K562 (cell line): ENCODE measurements at regions not wholly inside any gene's neighbourhood (a gene's known extent, or its start where the extent isn't known, plus 50 kb on each side); places are given as distances from the start of the nearest gene placed in this dataset.

Source experiments
- ATAC-seq: fragments of 200-7000 bp; cut with Tn5 transposase; 3 replicates; pipeline ENCODE4 v1.9.1; 2020; ENCODE audit warnings: moderate library complexity
- BruUV-seq: library from RNA; stranded (reverse); fragments of 400-500 nt; replicated peaks from 2 replicates; lab custom pipeline; 2021; lab: Mats Ljungman, UMichigan
- CTCF ChIA-PET: fragments of 300-600 bp; formaldehyde crosslinking; extraction: SDS; loops from one replicate; lab custom pipeline; 2021; ENCODE audit warnings: low intra/inter-chr PET ratio; lab: Yijun Ruan, JAX
- POLR2A ChIA-PET: fragments of 300-600, 350-650 bp; sonication (Branson Sonifier 250); formaldehyde crosslinking; extraction: SDS; loops from one replicate; lab custom pipeline; 2021; ENCODE audit warnings: antibody characterized with exemption, inconsistent platforms; lab: Yijun Ruan, JAX
- DNase-seq, 4 experiments: peaks; one replicate each; pipeline versions ENCODE4 v3.0.0 to v3.0.0-alpha.2; 2011 to 2018; ENCODE audit warnings: low spot score in 3 of 4, mixed read lengths in 3 of 4; ENCODE audit errors: extremely low read depth in 1 of 4
- FAIRE-seq: peaks from 2 replicates; lab custom pipeline; 2011; peaks lifted over from hg19 to GRCh38; lab: Jason Lieb, UNC
- H2AFZ ChIP-seq: 2 replicates; pipeline ENCODE4 v1.6.0; 2011; ENCODE audit warnings: low read depth, low read length, control low read depth, inconsistent platforms
- H3K27ac ChIP-seq: fragments of 200-600 bp; 3 replicates; pipeline ENCODE4 v1.8.0; 2011; ENCODE audit warnings: low read depth, mild to moderate bottlenecking, control low read depth, inconsistent platforms, low read length, moderate library complexity, mixed read lengths; ENCODE audit errors: extremely low read depth
- H3K27me3 ChIP-seq, 2 experiments: fragments of 300-600 bp in 1 of 2; 2 replicates in 1 of 2; 3 replicates in 1 of 2; pipeline versions ENCODE4 v1.6.0 to v1.8.0; 2011; ENCODE audit warnings: inconsistent platforms in 2 of 2, low read length in 2 of 2, mild to moderate bottlenecking in 1 of 2, mixed read lengths in 1 of 2, moderate library complexity in 1 of 2; ENCODE audit not compliant: control insufficient read depth in 2 of 2, insufficient read depth in 2 of 2
- H3K36me3 ChIP-seq: fragments of 300-600 bp; 3 replicates; pipeline ENCODE4 v1.8.0; 2011; ENCODE audit warnings: mild to moderate bottlenecking, low read length, inconsistent platforms; ENCODE audit not compliant: control insufficient read depth, insufficient read depth
- H3K4me1 ChIP-seq, 2 experiments: fragments of 200-600 bp in 1 of 2; replicated peaks in 1 of 2; 2 replicates in 1 of 2; 3 replicates in 1 of 2; pipeline versions ENCODE4 v1.5.1 to v1.8.0; 2011; ENCODE audit warnings: inconsistent platforms in 2 of 2, low read length in 2 of 2, mild to moderate bottlenecking in 1 of 2, mixed read lengths in 1 of 2, moderate library complexity in 1 of 2; ENCODE audit not compliant: control insufficient read depth in 2 of 2, insufficient read depth in 2 of 2
- H3K4me2 ChIP-seq: 2 replicates; pipeline ENCODE4 v1.6.1; 2011; ENCODE audit warnings: low read length, control low read depth, inconsistent platforms, mixed read lengths; ENCODE audit not compliant: insufficient read depth
- H3K4me3 ChIP-seq: fragments of 200-600 bp; sonication (generic), shearing (Covaris generic); 2 replicates; pipeline ENCODE4 v1.5.1; 2016; ENCODE audit warnings: control low read depth, inconsistent platforms
- H3K79me2 ChIP-seq: fragments of 200-600 bp; 3 replicates; pipeline ENCODE4 v1.8.0; 2011; ENCODE audit warnings: low read length, inconsistent platforms; ENCODE audit not compliant: control insufficient read depth, insufficient read depth
- H3K9ac ChIP-seq, 2 experiments: 2 replicates each; pipeline versions ENCODE4 v1.6.0 to v1.6.1; 2011; ENCODE audit warnings: low read depth in 2 of 2, low read length in 2 of 2, control low read depth in 1 of 2, inconsistent platforms in 1 of 2, mild to moderate bottlenecking in 1 of 2, mixed read lengths in 1 of 2; ENCODE audit not compliant: insufficient read depth in 1 of 2
- H3K9me1 ChIP-seq: one replicate; pipeline ENCODE4 v1.6.0; 2011; ENCODE audit warnings: inconsistent platforms, mild to moderate bottlenecking, low read length, moderate library complexity; ENCODE audit not compliant: control insufficient read depth, insufficient read depth
- H3K9me3 ChIP-seq: replicated peaks from 2 replicates; pipeline ENCODE4 v1.5.1; 2011; ENCODE audit warnings: low read depth, low read length, inconsistent platforms; ENCODE audit not compliant: control insufficient read depth, insufficient read depth
- H4K20me1 ChIP-seq: replicated peaks from 2 replicates; pipeline ENCODE4 v1.6.1; 2011; ENCODE audit warnings: low read length, inconsistent platforms, mixed read lengths; ENCODE audit not compliant: control insufficient read depth, insufficient read depth
- ARNT ChIP-seq, 2 experiments: fragments of 450-650 bp; IDR thresholded peaks; 2 replicates each; pipeline ENCODE4 v1.6.1; 2016; ENCODE audit warnings: mild to moderate bottlenecking in 1 of 2
- CCNT2 ChIP-seq: IDR thresholded peaks from 2 replicates; pipeline ENCODE4 v1.6.1; 2011; ENCODE audit warnings: borderline replicate concordance, low read depth, mild to moderate bottlenecking, moderate library complexity, mixed read lengths, low read length; ENCODE audit not compliant: insufficient read length; ENCODE audit errors: extremely low read depth
- CEBPG ChIP-seq, 3 experiments: fragments of 200-800 bp in 1 of 3; sonication (Bioruptor generic) in 1 of 3; sonication (generic) in 1 of 3; formaldehyde crosslinking in 1 of 3; IDR thresholded peaks in 2 of 3; conservative IDR thresholded peaks in 1 of 3; 2 replicates each; pipeline versions ENCODE4 v1.6.1 to v1.8.0; 2016 to 2022; ENCODE audit warnings: missing compliant biosample characterization in 2 of 3, missing genetic modification characterization in 2 of 3, mild to moderate bottlenecking in 1 of 3, missing genetic modification reagents in 1 of 3
- DACH1 ChIP-seq: fragments of 450-650 bp; IDR thresholded peaks from 2 replicates; pipeline ENCODE4 v1.6.1; 2018; ENCODE audit not compliant: partially characterized antibody
- DIDO1 ChIP-seq: fragments of 450-650 bp; IDR thresholded peaks from 2 replicates; pipeline ENCODE4 v1.6.1; 2016; ENCODE audit warnings: low read depth, missing biosample characterization, missing genetic modification characterization
- ID3 ChIP-seq, 2 experiments: fragments of 250-450 bp in 1 of 2; fragments of 450-650 bp in 1 of 2; sonication (Bioruptor Pico) in 1 of 2; IDR thresholded peaks; 2 replicates each; pipeline versions ENCODE4 v1.6.1 to v1.8.0; 2016 to 2021; ENCODE audit warnings: mild to moderate bottlenecking in 2 of 2, moderate library complexity in 2 of 2, missing compliant biosample characterization in 1 of 2, missing genetic modification characterization in 1 of 2
- KDM5B ChIP-seq: fragments of 200-600 bp; sonication (generic); IDR thresholded peaks from 2 replicates; pipeline ENCODE4 v1.6.1; 2012; ENCODE audit warnings: low read depth, mild to moderate bottlenecking, moderate library complexity, low read length, control low read depth, inconsistent platforms; ENCODE audit not compliant: insufficient replicate concordance
- KLF1 ChIP-seq: fragments of 450-650 bp; IDR thresholded peaks from 2 replicates; pipeline ENCODE4 v1.6.1; 2016; ENCODE audit warnings: missing genetic modification characterization, missing compliant biosample characterization
- MCM7 ChIP-seq, 2 experiments: fragments of 450-650 bp; IDR thresholded peaks; 2 replicates each; pipeline ENCODE4 v1.6.1; 2016 to 2018
- MYBL2 ChIP-seq, 2 experiments: fragments of 450-650 bp in 1 of 2; sonication (generic) in 1 of 2; formaldehyde crosslinking in 1 of 2; IDR thresholded peaks; 2 replicates each; pipeline versions ENCODE4 v1.6.1 to v1.8.1; 2017 to 2022; ENCODE audit warnings: borderline replicate concordance in 1 of 2, inconsistent platforms in 1 of 2, low read depth in 1 of 2, mild to moderate bottlenecking in 1 of 2, missing genetic modification reagents in 1 of 2, moderate library complexity in 1 of 2
- NR1H2 ChIP-seq: sonication (generic); formaldehyde crosslinking; IDR thresholded peaks from 2 replicates; pipeline ENCODE4 v1.4.0; 2020; ENCODE audit warnings: mild to moderate bottlenecking, missing genetic modification reagents
- PKNOX1 ChIP-seq: fragments of 450-650 bp; IDR thresholded peaks from 2 replicates; pipeline ENCODE4 v1.6.1; 2016
- RBM15 ChIP-seq: fragments of 200-400 bp; formaldehyde crosslinking; IDR thresholded peaks from 2 replicates; pipeline ENCODE4 v1.6.1; 2018; ENCODE audit warnings: mild to moderate bottlenecking, low read length, moderate library complexity; ENCODE audit not compliant: insufficient read depth
- SETDB1 ChIP-seq: IDR thresholded peaks from one replicate; pipeline ENCODE4 v1.6.1; 2012; ENCODE audit warnings: low read length, control low read depth, inconsistent platforms
- SIRT6 ChIP-seq: IDR thresholded peaks from one replicate; pipeline ENCODE4 v1.6.1; 2012; ENCODE audit warnings: low read depth, mild to moderate bottlenecking, control low read depth, inconsistent platforms, low read length, moderate library complexity
- SMAD1 ChIP-seq: fragments of 150-350 bp; IDR thresholded peaks from 2 replicates; pipeline ENCODE4 v1.6.1; 2014; ENCODE audit warnings: low read length, low read depth; ENCODE audit not compliant: partially characterized antibody
- TRIM28 ChIP-seq: fragments of 450-650 bp; IDR thresholded peaks from 2 replicates; pipeline ENCODE4 v1.6.1; 2017
- ZNF24 ChIP-seq: fragments of 450-650 bp; IDR thresholded peaks from 2 replicates; pipeline ENCODE4 v1.6.1; 2016
- ZNF324 ChIP-seq: fragments of 250-450 bp; sonication (Bioruptor Pico); IDR thresholded peaks from 2 replicates; pipeline ENCODE4 v1.4.0; 2020; ENCODE audit warnings: mild to moderate bottlenecking
- ZNF764 ChIP-seq: fragments of 250-450 bp; sonication (Bioruptor Pico); IDR thresholded peaks from 2 replicates; pipeline ENCODE4 v1.4.0; 2020; ENCODE audit warnings: low read depth, mild to moderate bottlenecking, moderate library complexity
- WGBS: fragments of 100-300 bp; shearing (Covaris generic); methylation state at CpG from one replicate; pipeline ENCODE4 v1.1.6; 2016; ENCODE audit warnings: low coverage, mixed read lengths; ENCODE audit not compliant: insufficient coverage; ENCODE audit errors: missing lambda C conversion rate; 5-methylcytosine and 5-hydroxymethylcytosine counted together
- in situ Hi-C: fragments of 300-500 bp; cut with MboI; formaldehyde crosslinking; loops from 4 replicates; pipeline ENCODE4 v1.15.0; 2018; ENCODE audit warnings: inconsistent platforms, mixed read lengths
- intact Hi-C: fragments of 100-400 bp; cut with micrococcal nuclease; formaldehyde crosslinking; loops from 2 replicates; pipeline ENCODE4 v1.14.2; 2022

DNA sequence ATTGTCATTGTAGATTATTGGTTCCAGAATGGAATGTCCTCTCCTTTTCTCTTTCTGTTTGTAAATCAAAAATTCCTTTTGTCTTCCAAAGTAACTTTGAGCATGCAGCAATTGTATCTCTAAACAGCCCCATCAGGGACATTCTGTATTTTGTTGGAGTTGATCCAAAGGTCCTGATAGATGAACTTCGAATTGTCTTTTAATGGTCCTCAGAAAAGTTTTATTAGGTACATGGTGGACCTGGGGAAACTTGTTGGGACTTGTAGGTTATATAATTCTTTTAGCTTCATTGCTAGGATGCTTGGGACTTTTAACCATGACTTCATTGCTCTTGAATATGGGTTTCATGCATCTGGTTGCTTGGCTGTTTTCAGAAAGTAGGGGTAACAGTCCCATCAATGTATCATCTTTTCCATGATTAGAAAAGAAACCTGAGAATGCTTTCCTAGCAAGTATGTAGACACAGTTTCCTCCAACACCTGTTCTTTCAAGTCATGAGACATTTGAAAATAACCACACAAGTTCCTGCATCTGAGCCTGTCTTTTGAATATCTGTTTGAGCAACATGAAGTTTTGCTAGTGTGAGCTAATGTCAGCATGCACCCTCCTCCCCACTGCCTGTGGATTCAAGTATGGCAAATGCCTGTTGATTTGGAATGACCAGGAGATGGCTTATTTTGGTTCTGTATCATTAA lies 413.1 kb downstream of the KCNRG start:
- Histone ChIP-seq H3K9me3 (no peaks in the 10 kb centered on the region), H3K4me2 (no peak overlapping the region), H3K36me3 (no peaks in the 10 kb centered on the region), H4K20me1 (no peaks in the 10 kb centered on the region), H3K9me1 (no peaks in the 10 kb centered on the region), H3K79me2 (no peaks in the 10 kb centered on the region), H3K4me3 (no peak overlapping the region), H3K27me3 (no peaks in the 10 kb centered on the region), H3K4me1 (peaks cover 0 to 21% of the 10 kb centered on the region in 2 experiments; a peak in 2 of 5 replicates), H3K9ac (no peak overlapping the region)
- no peak for ATAC-seq
- BruUV-seq = no TSS peak
- intact Hi-C loops = loop anchor here (10.0 kb wide), 1 partner anchor 486 kb away; no protein-coding TSS in a partner anchor
- no peak for FAIRE-seq
- WGBS = 20% methylated on average over 1 of the region's 1 CpG
- TF ChIP-seq MCM7 (IDR thresholded peaks at IDR 0.05) (no peak), KLF1 (tag) (no peak), NR1H2 (CRISPR knock-in tag) (no peak), PKNOX1 (no peak), SIRT6 (no peak), CCNT2 (no peak), TRIM28 (no peak), MYBL2 (IDR thresholded peaks at IDR 0.05; ENCODE audit: low read depth) (no peak), MYBL2 (CRISPR knock-in tag; IDR thresholded peaks at IDR 0.05; ENCODE audit: borderline replicate concordance) (no peak), RBM15 (no peak), KDM5B (no peak), ID3 (CRISPR knock-in tag; IDR thresholded peaks at IDR 0.05) (no peak), ID3 (tag; IDR thresholded peaks at IDR 0.05) (no peak), DACH1 (no peak), CEBPG (CRISPR knock-in tag; IDR thresholded peaks at IDR 0.05) (no peak), CEBPG (tag; conservative IDR thresholded peaks at IDR 0.05 in 1 of 2, IDR thresholded peaks at IDR 0.05 in 1 of 2) (no peak), ARNT (IDR thresholded peaks at IDR 0.05) (no peak), SMAD1 (no peak), SETDB1 (no peak), DIDO1 (no peak), ZNF764 (no peak), ZNF24 (no peak), ZNF324 (CRISPR knock-in tag) (no peak)
- TF ChIP-seq, all 486 proteins: peak for 0
- ChIA-PET POLR2A (interaction anchor here (0.6 kb wide), 1 partner anchor 21 kb away, joined by 3 read pairs; no protein-coding TSS in a partner anchor), CTCF (no interaction called here)
- H3K27ac ChIP-seq = no peak overlapping the region
- DNase-seq = no peak
- in situ Hi-C loops = no loop called here
- no peak overlapping the region for H2AFZ ChIP-seq
